SK-N-SH (cell line): ENCODE measurements at regions not wholly inside any gene's neighbourhood (a gene's known extent, or its start where the extent isn't known, plus 50 kb on each side); places are given as distances from the start of the nearest gene placed in this dataset.

Experiments
- CTCF ChIA-PET: fragments of 300-600, 350-600 bp; formaldehyde crosslinking; extraction: SDS; loops from one replicate; lab custom pipeline; 2021; lab: Yijun Ruan, JAX
- POLR2A ChIA-PET: fragments of 350-600 bp; sonication (Branson Sonifier 250); formaldehyde crosslinking; extraction: SDS; loops from one replicate; lab custom pipeline; 2020; ENCODE audit warnings: antibody characterized with exemption, inconsistent platforms; lab: Yijun Ruan, JAX
- DNase-seq: peaks from one replicate; pipeline ENCODE4 v3.0.0; 2012
- H2AFZ ChIP-seq: fragments of 200-600 bp; sonication (generic); 2 replicates; pipeline ENCODE4 v1.8.1; 2016; ENCODE audit warnings: antibody characterized with exemption, mild to moderate bottlenecking, low read depth
- H3F3A ChIP-seq: fragments of 200-600 bp; sonication (generic); replicated peaks from 2 replicates; pipeline ENCODE3; 2016; ENCODE audit warnings: antibody characterized with exemption, mild to moderate bottlenecking; ENCODE audit not compliant: insufficient read depth
- H3K27ac ChIP-seq, 2 experiments: fragments of 200-500 bp in 1 of 2; fragments of 200-600 bp in 1 of 2; sonication (Bioruptor generic) in 1 of 2; sonication (generic), shearing (Covaris generic) in 1 of 2; 2 replicates each; pipeline versions ENCODE4 v1.5.1 to v1.6.1; 2014 to 2016; ENCODE audit warnings: low read depth in 2 of 2, inconsistent platforms in 1 of 2, low read length in 1 of 2, mild to moderate bottlenecking in 1 of 2, mixed read lengths in 1 of 2
- H3K27me3 ChIP-seq: fragments of 200-600 bp; sonication (generic), shearing (Covaris generic); 2 replicates; pipeline ENCODE4 v1.6.1; 2016; ENCODE audit warnings: mixed run types; ENCODE audit not compliant: insufficient read depth
- H3K36me3 ChIP-seq, 2 experiments: fragments of 200-500 bp in 1 of 2; fragments of 200-600 bp in 1 of 2; sonication (Bioruptor generic) in 1 of 2; sonication (generic) in 1 of 2; replicated peaks in 1 of 2; 2 replicates each; pipeline versions ENCODE3 to v1.5.1; 2014 to 2016; ENCODE audit warnings: low read length in 1 of 2, mild to moderate bottlenecking in 1 of 2; ENCODE audit not compliant: insufficient read depth in 2 of 2, control insufficient read depth in 1 of 2
- H3K4me1 ChIP-seq, 2 experiments: fragments of 200-500 bp in 1 of 2; fragments of 200-600 bp in 1 of 2; sonication (Bioruptor generic) in 1 of 2; sonication (generic), shearing (Covaris generic) in 1 of 2; 2 replicates each; pipeline versions ENCODE4 v1.5.1 to v1.6.1; 2014 to 2016; ENCODE audit warnings: low read depth in 1 of 2, low read length in 1 of 2, mixed run types in 1 of 2; ENCODE audit not compliant: insufficient read depth in 2 of 2, control insufficient read depth in 1 of 2
- H3K4me2 ChIP-seq: fragments of 200-600 bp; sonication (generic), shearing (Covaris generic); 2 replicates; pipeline ENCODE4 v1.6.1; 2017; ENCODE audit warnings: mixed run types
- H3K4me3 ChIP-seq, 2 experiments: fragments of 200-500 bp in 1 of 2; fragments of 200-600 bp in 1 of 2; sonication (Bioruptor generic) in 1 of 2; sonication (generic), shearing (Covaris generic) in 1 of 2; 2 replicates each; pipeline versions ENCODE4 v1.5.1 to v1.8.1; 2014 to 2016; ENCODE audit warnings: low read depth in 2 of 2, inconsistent platforms in 1 of 2, low read length in 1 of 2, mild to moderate bottlenecking in 1 of 2, mixed read lengths in 1 of 2, moderate library complexity in 1 of 2
- H3K79me2 ChIP-seq: fragments of 200-600 bp; sonication (generic); 2 replicates; pipeline ENCODE4 v1.8.1; 2017; ENCODE audit warnings: mild to moderate bottlenecking; ENCODE audit not compliant: insufficient read depth
- H3K9ac ChIP-seq: fragments of 200-600 bp; sonication (generic); 2 replicates; pipeline ENCODE4 v1.6.1; 2017; ENCODE audit warnings: mixed run types
- H3K9me2 ChIP-seq: fragments of 200-600 bp; sonication (generic); 2 replicates; pipeline ENCODE4 v1.6.1; 2017; ENCODE audit warnings: mixed run types
- H3K9me3 ChIP-seq: fragments of 200-600 bp; sonication (generic); 2 replicates; pipeline ENCODE4 v1.6.1; 2017; ENCODE audit warnings: mixed run types, mild to moderate bottlenecking, moderate library complexity
- H4K20me1 ChIP-seq: fragments of 200-600 bp; sonication (generic); 2 replicates; pipeline ENCODE4 v1.6.1; 2017; ENCODE audit warnings: mild to moderate bottlenecking, mixed run types; ENCODE audit not compliant: insufficient read depth
- CHD2 ChIP-seq: fragments of 150-350 bp; IDR thresholded peaks from 2 replicates; pipeline ENCODE4 v1.6.1; 2018; ENCODE audit warnings: low read length; ENCODE audit not compliant: partially characterized antibody
- ELF1 ChIP-seq: IDR thresholded peaks from 2 replicates; pipeline ENCODE4 v1.4.0; 2012
- EP300 ChIP-seq, 2 experiments: IDR thresholded peaks; 2 replicates each; pipeline versions ENCODE4 v1.4.0 to v1.6.1; 2012; ENCODE audit warnings: borderline replicate concordance in 1 of 2, low read depth in 1 of 2, low read length in 1 of 2
- EZH2phosphoT487 ChIP-seq: fragments of 200-600 bp; sonication (generic); IDR thresholded peaks from 2 replicates; pipeline ENCODE4 v1.6.1; 2017; ENCODE audit warnings: low read depth, mixed run types, mild to moderate bottlenecking, antibody characterized with exemption, moderate library complexity, borderline replicate concordance
- FOSL2 ChIP-seq: IDR thresholded peaks from 2 replicates; pipeline ENCODE4 v1.4.0; 2012; ENCODE audit warnings: low read depth, mild to moderate bottlenecking, moderate library complexity, borderline replicate concordance
- FOXJ3 ChIP-seq: sonication (generic); formaldehyde crosslinking; IDR thresholded peaks from 2 replicates; pipeline ENCODE4 v1.5.1; 2020; ENCODE audit warnings: mild to moderate bottlenecking, missing genetic modification reagents
- FOXM1 ChIP-seq: IDR thresholded peaks from 2 replicates; pipeline ENCODE4 v1.4.0; 2012; ENCODE audit warnings: low read depth, mild to moderate bottlenecking
- GABPA ChIP-seq: IDR thresholded peaks from 2 replicates; pipeline ENCODE4 v1.4.0; 2012; ENCODE audit warnings: low read depth, mild to moderate bottlenecking
- MAX ChIP-seq: IDR thresholded peaks from 2 replicates; pipeline ENCODE4 v1.4.0; 2012; ENCODE audit warnings: low read depth
- MXI1 ChIP-seq: IDR thresholded peaks from 2 replicates; pipeline ENCODE4 v1.6.1; 2012; ENCODE audit warnings: mild to moderate bottlenecking, low read depth, low read length, improper control_type of control experiment
- NFIC ChIP-seq: IDR thresholded peaks from 2 replicates; pipeline ENCODE4 v1.4.0; 2012; ENCODE audit warnings: borderline replicate concordance
- NRF1 ChIP-seq: IDR thresholded peaks from 2 replicates; pipeline ENCODE4 v1.6.1; 2012; ENCODE audit warnings: low read depth, mild to moderate bottlenecking, low read length
- POLR2AphosphoS5 ChIP-seq: IDR thresholded peaks from 2 replicates; pipeline ENCODE4 v1.6.1; 2012; ENCODE audit warnings: low read depth, low read length
- RCOR1 ChIP-seq: fragments of 150-350 bp; IDR thresholded peaks from 2 replicates; pipeline ENCODE4 v1.6.1; 2017; ENCODE audit warnings: antibody characterized with exemption, low read length
- RFX5 ChIP-seq: IDR thresholded peaks from 2 replicates; pipeline ENCODE4 v1.6.1; 2012; ENCODE audit warnings: mild to moderate bottlenecking, improper control_type of control experiment, low read length
- RXRA ChIP-seq: IDR thresholded peaks from 2 replicates; pipeline ENCODE4 v1.4.0; 2012; ENCODE audit warnings: low read depth, mild to moderate bottlenecking, borderline replicate concordance
- SIN3A ChIP-seq: IDR thresholded peaks from 2 replicates; pipeline ENCODE4 v1.6.1; 2012; ENCODE audit warnings: low read depth, mild to moderate bottlenecking, low read length, moderate library complexity, borderline replicate concordance
- TCF12 ChIP-seq: IDR thresholded peaks from 2 replicates; pipeline ENCODE4 v1.4.0; 2012
- TEAD4 ChIP-seq: IDR thresholded peaks from 2 replicates; pipeline ENCODE4 v1.4.0; 2012; ENCODE audit warnings: mild to moderate bottlenecking, borderline replicate concordance; ENCODE audit not compliant: insufficient read depth
- USF1 ChIP-seq: IDR thresholded peaks from 2 replicates; pipeline ENCODE4 v1.4.0; 2012; ENCODE audit warnings: low read depth, borderline replicate concordance
- WGBS: methylation state at CpG from one replicate; pipeline ENCODE4 v1.1.6; 2017; ENCODE audit warnings: low lambda C conversion rate; 5-methylcytosine and 5-hydroxymethylcytosine counted together
- TF ChIP-seq, protein P1 (sequence below): fragments of 150-350 bp; IDR thresholded peaks from 2 replicates; pipeline ENCODE4 v1.6.1; 2017; ENCODE audit warnings: antibody characterized with exemption, low read length, low read depth, borderline replicate concordance
- TF ChIP-seq, protein P2 (sequence below): IDR thresholded peaks from 2 replicates; pipeline ENCODE4; 2012
- TF ChIP-seq, protein P3 (sequence below): fragments of 200-600 bp; sonication (generic); IDR thresholded peaks from 2 replicates; pipeline ENCODE4 v1.6.1; 2017; ENCODE audit warnings: antibody characterized with exemption, mild to moderate bottlenecking, moderate library complexity

DNA sequence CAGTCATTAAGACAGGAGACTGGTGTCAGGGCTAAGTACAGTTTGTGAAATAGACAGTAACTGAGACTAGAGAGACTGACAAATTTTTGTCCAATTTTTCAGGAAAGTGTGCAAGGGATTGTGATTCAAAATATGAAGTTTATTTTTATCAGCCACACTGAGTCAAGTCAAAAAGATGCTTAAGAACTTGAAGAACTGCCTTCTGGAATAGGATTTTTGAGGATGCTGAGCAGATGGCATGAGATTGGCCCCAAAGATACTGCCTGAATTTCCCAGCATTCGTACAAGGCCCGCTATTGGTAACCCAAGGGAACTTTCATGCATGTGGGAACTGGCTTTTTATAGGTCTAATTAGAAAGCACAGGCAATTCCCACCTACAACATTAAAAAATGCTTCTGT lies 610.0 kb downstream of the LMO4 start:
- CTCF ChIA-PET = no interaction called here
- peaks cover 0 to 6% of the 10 kb centered on the region in 2 experiments; a peak in 1 of 4 replicates for H3K4me1 ChIP-seq
- TF ChIP-seq NFIC (no peak), TCF12 (no peak), FOXJ3 (CRISPR knock-in tag) (no peak), GABPA (no peak), RCOR1 (no peak), FOSL2 (no peak), SIN3A (no peak), ELF1 (no peak), RFX5 (no peak), MAX (no peak), NRF1 (no peak), FOXM1 (no peak), RXRA (no peak), POLR2AphosphoS5 (no peak)
- TF ChIP-seq, protein P1, sequence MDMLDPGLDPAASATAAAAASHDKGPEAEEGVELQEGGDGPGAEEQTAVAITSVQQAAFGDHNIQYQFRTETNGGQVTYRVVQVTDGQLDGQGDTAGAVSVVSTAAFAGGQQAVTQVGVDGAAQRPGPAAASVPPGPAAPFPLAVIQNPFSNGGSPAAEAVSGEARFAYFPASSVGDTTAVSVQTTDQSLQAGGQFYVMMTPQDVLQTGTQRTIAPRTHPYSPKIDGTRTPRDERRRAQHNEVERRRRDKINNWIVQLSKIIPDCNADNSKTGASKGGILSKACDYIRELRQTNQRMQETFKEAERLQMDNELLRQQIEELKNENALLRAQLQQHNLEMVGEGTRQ = no peak
- TF ChIP-seq, protein P2, sequence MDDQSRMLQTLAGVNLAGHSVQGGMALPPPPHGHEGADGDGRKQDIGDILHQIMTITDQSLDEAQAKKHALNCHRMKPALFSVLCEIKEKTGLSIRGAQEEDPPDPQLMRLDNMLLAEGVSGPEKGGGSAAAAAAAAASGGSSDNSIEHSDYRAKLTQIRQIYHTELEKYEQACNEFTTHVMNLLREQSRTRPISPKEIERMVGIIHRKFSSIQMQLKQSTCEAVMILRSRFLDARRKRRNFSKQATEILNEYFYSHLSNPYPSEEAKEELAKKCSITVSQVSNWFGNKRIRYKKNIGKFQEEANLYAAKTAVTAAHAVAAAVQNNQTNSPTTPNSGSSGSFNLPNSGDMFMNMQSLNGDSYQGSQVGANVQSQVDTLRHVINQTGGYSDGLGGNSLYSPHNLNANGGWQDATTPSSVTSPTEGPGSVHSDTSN = no peak
- TF ChIP-seq, all 33 proteins: peak for 0

DNA sequence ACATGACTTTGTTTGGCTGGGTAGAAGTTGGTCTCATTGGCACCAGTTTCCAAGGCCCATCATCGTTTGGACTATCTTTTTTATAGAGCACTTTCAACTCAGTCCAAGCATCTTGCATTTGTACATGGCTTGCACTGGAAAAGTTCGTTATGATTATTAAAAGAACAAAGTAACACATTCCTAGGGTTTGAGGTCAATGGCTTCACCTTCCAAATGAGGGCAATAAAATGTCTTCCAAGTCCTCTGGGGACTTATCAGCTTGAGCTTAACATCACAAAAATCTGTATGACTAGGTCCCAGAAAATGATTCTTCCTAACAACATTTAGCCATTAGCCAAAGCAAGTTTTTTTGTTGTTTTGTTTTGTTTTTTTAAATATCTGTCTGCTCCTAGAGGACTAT lies 610.8 kb downstream of the LMO4 start:
- POLR2A ChIA-PET = no interaction called here
- Histone ChIP-seq H3K36me3 (no peaks in the 10 kb centered on the region), H3F3A (no peaks in the 10 kb centered on the region), H2AFZ (no peak overlapping the region), H3K9me3 (no peaks in the 10 kb centered on the region), H3K4me2 (no peak overlapping the region), H3K27ac (no peak overlapping the region), H3K4me1 (peaks cover 0 to 6% of the 10 kb centered on the region in 2 experiments; a peak in 1 of 4 replicates), H3K9me2 (no peaks in the 10 kb centered on the region), H3K4me3 (no peak overlapping the region), H3K79me2 (no peaks in the 10 kb centered on the region), H4K20me1 (no peaks in the 10 kb centered on the region), H3K9ac (no peak overlapping the region), H3K27me3 (no peaks in the 10 kb centered on the region)
- 45% methylated on average over 2 of the region's 2 CpGs for WGBS
- TF ChIP-seq RXRA = no peak
- TF ChIP-seq, protein P3, sequence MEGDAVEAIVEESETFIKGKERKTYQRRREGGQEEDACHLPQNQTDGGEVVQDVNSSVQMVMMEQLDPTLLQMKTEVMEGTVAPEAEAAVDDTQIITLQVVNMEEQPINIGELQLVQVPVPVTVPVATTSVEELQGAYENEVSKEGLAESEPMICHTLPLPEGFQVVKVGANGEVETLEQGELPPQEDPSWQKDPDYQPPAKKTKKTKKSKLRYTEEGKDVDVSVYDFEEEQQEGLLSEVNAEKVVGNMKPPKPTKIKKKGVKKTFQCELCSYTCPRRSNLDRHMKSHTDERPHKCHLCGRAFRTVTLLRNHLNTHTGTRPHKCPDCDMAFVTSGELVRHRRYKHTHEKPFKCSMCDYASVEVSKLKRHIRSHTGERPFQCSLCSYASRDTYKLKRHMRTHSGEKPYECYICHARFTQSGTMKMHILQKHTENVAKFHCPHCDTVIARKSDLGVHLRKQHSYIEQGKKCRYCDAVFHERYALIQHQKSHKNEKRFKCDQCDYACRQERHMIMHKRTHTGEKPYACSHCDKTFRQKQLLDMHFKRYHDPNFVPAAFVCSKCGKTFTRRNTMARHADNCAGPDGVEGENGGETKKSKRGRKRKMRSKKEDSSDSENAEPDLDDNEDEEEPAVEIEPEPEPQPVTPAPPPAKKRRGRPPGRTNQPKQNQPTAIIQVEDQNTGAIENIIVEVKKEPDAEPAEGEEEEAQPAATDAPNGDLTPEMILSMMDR = no peak
- no peak for TF ChIP-seq FOXM1
- TF ChIP-seq USF1 = no peak
- TF ChIP-seq CHD2 = no peak
- TF ChIP-seq TEAD4 = no peak
- no peak for TF ChIP-seq POLR2AphosphoS5
- TF ChIP-seq EZH2phosphoT487 = no peak
- TF ChIP-seq NRF1 = no peak
- no peak for TF ChIP-seq EP300 (IDR thresholded peaks at IDR 0.05; ENCODE audit: borderline replicate concordance in 1 of 2, low read depth in 1 of 2, low read length in 1 of 2)
- TF ChIP-seq MXI1 = no peak
- DNase-seq = no peak
- CTCF ChIA-PET = interaction anchor here (0.7 kb wide), 1 partner anchor 14 kb away, joined by 4 read pairs; no protein-coding TSS in a partner anchor

More for the DNA sequence above, 610.0 kb downstream of the LMO4 start:
- DNase-seq = no peak
- WGBS = 57% methylated on average over 2 of the region's 2 CpGs
- H3K4me3 ChIP-seq = no peak overlapping the region
- H3K9me3 ChIP-seq = no peaks in the 10 kb centered on the region
- H3K79me2 ChIP-seq = no peaks in the 10 kb centered on the region
- POLR2A ChIA-PET = no interaction called here
- H3K27ac ChIP-seq = no peak overlapping the region
- H3K36me3 ChIP-seq = no peaks in the 10 kb centered on the region
- no peaks in the 10 kb centered on the region for H3K27me3 ChIP-seq
- H3K9me2 ChIP-seq = no peaks in the 10 kb centered on the region
- no peaks in the 10 kb centered on the region for H3F3A ChIP-seq
- no peak overlapping the region for H2AFZ ChIP-seq
- no peak overlapping the region for H3K9ac ChIP-seq
- no peak overlapping the region for H3K4me2 ChIP-seq
- no peaks in the 10 kb centered on the region for H4K20me1 ChIP-seq
